HEK293T (cell line): ENCODE measurements at regions not wholly inside any gene's neighbourhood (a gene's known extent, or its start where the extent isn't known, plus 50 kb on each side); places are given as distances from the start of the nearest gene placed in this dataset.

ENCODE experiments used
- BHLHE40 ChIP-seq: fragments of 450-650 bp; IDR thresholded peaks from 2 replicates; pipeline ENCODE4 v1.6.1; 2016; ENCODE audit warnings: mild to moderate bottlenecking, moderate library complexity, borderline replicate concordance
- ELF4 ChIP-seq: fragments of 450-650 bp; IDR thresholded peaks from 2 replicates; pipeline ENCODE4 v1.6.1; 2017; ENCODE audit warnings: antibody characterized with exemption
- SP1 ChIP-seq: fragments of 450-650 bp; IDR thresholded peaks from 2 replicates; pipeline ENCODE4 v1.6.1; 2017
- TARDBP ChIP-seq: fragments of 450-650 bp; IDR thresholded peaks from 2 replicates; pipeline ENCODE4 v1.6.1; 2016
- ZNF384 ChIP-seq: fragments of 450-650 bp; IDR thresholded peaks from 2 replicates; pipeline ENCODE4 v1.6.1; 2016

DNA sequence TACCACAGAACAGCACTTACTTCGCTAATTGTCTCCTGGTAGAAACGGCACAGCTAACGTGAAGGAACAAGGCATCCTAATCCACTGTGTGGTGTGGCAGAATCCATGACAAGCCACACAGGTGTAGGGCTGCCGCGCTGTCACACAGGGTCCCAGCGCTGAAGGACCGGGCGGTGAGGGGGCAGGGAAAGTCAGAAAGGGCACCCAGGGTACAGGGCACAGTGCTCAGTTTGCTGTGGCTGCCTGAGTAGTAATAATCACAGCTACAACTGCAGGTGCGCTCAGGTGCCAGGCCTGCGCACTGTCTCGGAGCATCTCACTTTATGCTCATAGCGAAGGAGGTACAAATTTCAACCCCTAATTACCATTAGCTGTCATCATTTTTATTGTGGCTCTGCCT lies 55.2 kb upstream of the CAB39 start:
- no peak for TF ChIP-seq ELF4
- TF ChIP-seq BHLHE40: no peak
- TF ChIP-seq ZNF384: no peak
- no peak for TF ChIP-seq SP1
- TF ChIP-seq TARDBP: no peak
